ENCODE measurements at regions not wholly inside any gene's neighbourhood (a gene's known extent, or its start where the extent isn't known, plus 50 kb on each side); places are given as distances from the start of the nearest gene placed in this dataset.
"Not testable (repeated sequence)": the region's sequence is repeated elsewhere in the genome, so short reads cannot be mapped to it uniquely, and the experiment has no call there.

GRCh38 chr1:143728802-143729448 lies 242.9 kb downstream of the FAM72C start:
- H3K27ac Mint-ChIP-seq; intact Hi-C loops (cut with micrococcal nuclease); H3K36me3 Mint-ChIP-seq (ENCODE audit: low read depth); H3K9me3 Mint-ChIP-seq; H3K4me3 Mint-ChIP-seq; DNase-seq; H3K4me1 Mint-ChIP-seq (ENCODE audit: low read depth); CTCF ChIA-PET: not testable (repeated sequence)
- peaks cover 35% of the 10 kb centered on the region for H3K27me3 Mint-ChIP-seq (ENCODE audit: low read depth)

- Mint-ChIP-seq H3K27ac (no peak overlapping the region), H3K4me1 (ENCODE audit: low read depth) (peaks cover 2% of the 10 kb centered on the region), H3K36me3 (ENCODE audit: low read depth) (peaks cover 2% of the 10 kb centered on the region), H3K27me3 (ENCODE audit: low read depth) (peaks cover 31% of the 10 kb centered on the region), H3K9me3 (peaks cover 2% of the 10 kb centered on the region), H3K4me3 (no peak overlapping the region)
- CTCF ChIA-PET, result no interaction called here
- intact Hi-C loops (cut with micrococcal nuclease), result no loop called here
- no peak for DNase-seq
These were observed 244.5 kb downstream of the FAM72C start for GRCh38 chr1:143727263-143727662.

- no peak overlapping the region for H3K27ac Mint-ChIP-seq
- CTCF ChIA-PET, result no interaction called here
- peaks cover 51% of the 10 kb centered on the region for H3K27me3 Mint-ChIP-seq (ENCODE audit: low read depth)
- no peaks in the 10 kb centered on the region for H3K9me3 Mint-ChIP-seq
- intact Hi-C loops (cut with micrococcal nuclease), result no loop called here
- DNase-seq, result no peak
- no peak overlapping the region for H3K4me3 Mint-ChIP-seq
- H3K4me1 Mint-ChIP-seq (ENCODE audit: low read depth), result peaks cover 5% of the 10 kb centered on the region
- H3K36me3 Mint-ChIP-seq (ENCODE audit: low read depth), result no peaks in the 10 kb centered on the region
These were observed 250.8 kb downstream of the FAM72C start for GRCh38 chr1:143721024-143721373.

GRCh38 chr1:143720087-143721023 lies 251.4 kb downstream of the FAM72C start:
- CTCF ChIA-PET, result no interaction called here
- intact Hi-C loops (cut with micrococcal nuclease), result no loop called here
- H3K4me3 Mint-ChIP-seq, result peak overlapping the region; percentile 31
- H3K36me3 Mint-ChIP-seq (ENCODE audit: low read depth), result no peaks in the 10 kb centered on the region
- H3K4me1 Mint-ChIP-seq (ENCODE audit: low read depth), result peaks cover 5% of the 10 kb centered on the region
- peaks cover 54% of the 10 kb centered on the region for H3K27me3 Mint-ChIP-seq (ENCODE audit: low read depth)
- H3K9me3 Mint-ChIP-seq, result no peaks in the 10 kb centered on the region
- DNase-seq, result peak; percentile 18
- no peak overlapping the region for H3K27ac Mint-ChIP-seq

GRCh38 chr1:143718524-143718923 lies 253.3 kb downstream of the FAM72C start:
- intact Hi-C loops (cut with micrococcal nuclease), result no loop called here
- no peak overlapping the region for H3K4me3 Mint-ChIP-seq
- CTCF ChIA-PET, result no interaction called here
- peaks cover 5% of the 10 kb centered on the region for H3K4me1 Mint-ChIP-seq (ENCODE audit: low read depth)
- no peak overlapping the region for H3K27ac Mint-ChIP-seq
- peaks cover 58% of the 10 kb centered on the region for H3K27me3 Mint-ChIP-seq (ENCODE audit: low read depth)
- H3K9me3 Mint-ChIP-seq, result no peaks in the 10 kb centered on the region
- DNase-seq, result no peak
- H3K36me3 Mint-ChIP-seq (ENCODE audit: low read depth), result no peaks in the 10 kb centered on the region

- no peaks in the 10 kb centered on the region for H3K36me3 Mint-ChIP-seq (ENCODE audit: low read depth)
- CTCF ChIA-PET, result no interaction called here
- H3K4me3 Mint-ChIP-seq, result no peak overlapping the region
- H3K27ac Mint-ChIP-seq, result no peak overlapping the region
- no peak for DNase-seq
- intact Hi-C loops (cut with micrococcal nuclease), result no loop called here
- peaks cover 58% of the 10 kb centered on the region for H3K27me3 Mint-ChIP-seq (ENCODE audit: low read depth)
- H3K9me3 Mint-ChIP-seq, result no peaks in the 10 kb centered on the region
- peaks cover 5% of the 10 kb centered on the region for H3K4me1 Mint-ChIP-seq (ENCODE audit: low read depth)
These were observed 253.8 kb downstream of the FAM72C start for GRCh38 chr1:143718021-143718420.

GRCh38 chr1:143717434-143717833 lies 254.4 kb downstream of the FAM72C start:
- H3K27me3 Mint-ChIP-seq (ENCODE audit: low read depth), result peaks cover 58% of the 10 kb centered on the region
- intact Hi-C loops (cut with micrococcal nuclease), result no loop called here
- no peaks in the 10 kb centered on the region for H3K36me3 Mint-ChIP-seq (ENCODE audit: low read depth)
- H3K27ac Mint-ChIP-seq, result no peak overlapping the region
- CTCF ChIA-PET, result no interaction called here
- no peaks in the 10 kb centered on the region for H3K9me3 Mint-ChIP-seq
- no peak for DNase-seq
- H3K4me1 Mint-ChIP-seq (ENCODE audit: low read depth), result peaks cover 5% of the 10 kb centered on the region
- no peak overlapping the region for H3K4me3 Mint-ChIP-seq

- peaks cover 51% of the 10 kb centered on the region for H3K27me3 Mint-ChIP-seq (ENCODE audit: low read depth)
- H3K9me3 Mint-ChIP-seq; H3K4me1 Mint-ChIP-seq (ENCODE audit: low read depth); CTCF ChIA-PET; H3K27ac Mint-ChIP-seq; DNase-seq; H3K4me3 Mint-ChIP-seq; intact Hi-C loops (cut with micrococcal nuclease); H3K36me3 Mint-ChIP-seq (ENCODE audit: low read depth): not testable (repeated sequence)
These were observed 256.9 kb downstream of the FAM72C start for GRCh38 chr1:143714913-143715312.

GRCh38 chr1:143709606-143710259 lies 262.1 kb downstream of the FAM72C start:
- CTCF ChIA-PET; intact Hi-C loops (cut with micrococcal nuclease); H3K36me3 Mint-ChIP-seq (ENCODE audit: low read depth); H3K27ac Mint-ChIP-seq; H3K9me3 Mint-ChIP-seq; H3K4me3 Mint-ChIP-seq; H3K4me1 Mint-ChIP-seq (ENCODE audit: low read depth): not testable (repeated sequence)
- peak; percentile 25 for DNase-seq
- peaks cover 39% of the 10 kb centered on the region for H3K27me3 Mint-ChIP-seq (ENCODE audit: low read depth)

GRCh38 chr1:143702739-143703138 lies 269.0 kb downstream of the FAM72C start:
- H3K36me3 Mint-ChIP-seq (ENCODE audit: low read depth); H3K27ac Mint-ChIP-seq; H3K9me3 Mint-ChIP-seq; CTCF ChIA-PET; intact Hi-C loops (cut with micrococcal nuclease); DNase-seq; H3K4me3 Mint-ChIP-seq: not testable (repeated sequence)
- Mint-ChIP-seq H3K27me3 (ENCODE audit: low read depth) (peaks cover 41% of the 10 kb centered on the region), H3K4me1 (ENCODE audit: low read depth) (peaks cover 12% of the 10 kb centered on the region)

- Mint-ChIP-seq H3K36me3 (ENCODE audit: low read depth) (peaks cover 3% of the 10 kb centered on the region), H3K27ac (no peak overlapping the region), H3K27me3 (ENCODE audit: low read depth) (peaks cover 57% of the 10 kb centered on the region), H3K4me1 (ENCODE audit: low read depth) (peaks cover 12% of the 10 kb centered on the region), H3K9me3 (no peaks in the 10 kb centered on the region), H3K4me3 (no peak overlapping the region)
- CTCF ChIA-PET, result no interaction called here
- no peak for DNase-seq
- intact Hi-C loops (cut with micrococcal nuclease), result no loop called here
These were observed 272.1 kb downstream of the FAM72C start for GRCh38 chr1:143699731-143700130.

- H3K27me3 Mint-ChIP-seq (ENCODE audit: low read depth), result peaks cover 63% of the 10 kb centered on the region
- intact Hi-C loops (cut with micrococcal nuclease), result no loop called here
- DNase-seq, result no peak
- peaks cover 12% of the 10 kb centered on the region for H3K4me1 Mint-ChIP-seq (ENCODE audit: low read depth)
- H3K27ac Mint-ChIP-seq, result no peak overlapping the region
- no peaks in the 10 kb centered on the region for H3K9me3 Mint-ChIP-seq
- H3K36me3 Mint-ChIP-seq (ENCODE audit: low read depth), result peaks cover 3% of the 10 kb centered on the region
- CTCF ChIA-PET, result no interaction called here
- peak overlapping the region; percentile 46 for H3K4me3 Mint-ChIP-seq
These were observed 272.7 kb downstream of the FAM72C start for GRCh38 chr1:143699115-143699514.

- Mint-ChIP-seq H3K27ac (no peak overlapping the region), H3K36me3 (ENCODE audit: low read depth) (peaks cover 3% of the 10 kb centered on the region), H3K4me3 (no peak overlapping the region), H3K4me1 (ENCODE audit: low read depth) (peaks cover 12% of the 10 kb centered on the region), H3K9me3 (no peaks in the 10 kb centered on the region), H3K27me3 (ENCODE audit: low read depth) (peaks cover 73% of the 10 kb centered on the region)
- intact Hi-C loops (cut with micrococcal nuclease), result no loop called here
- CTCF ChIA-PET, result no interaction called here
- peak; percentile 44 for DNase-seq
These were observed 273.8 kb downstream of the FAM72C start for GRCh38 chr1:143698016-143698415.

All from activated naive CD4-positive, alpha-beta T cell treated with anti-CD3 and anti-CD28 coated beads for 36 hours (primary cell).